Skeletal muscle tissue (tissue), 3 donors: ENCODE measurements at regions not wholly inside any gene's neighbourhood (a gene's known extent, or its start where the extent isn't known, plus 50 kb on each side); places are given as distances from the start of the nearest gene placed in this dataset.

Experiments used
- H3K27ac ChIP-seq: one replicate; pipeline ENCODE4 v1.7.0; 2013; ENCODE audit warnings: mild to moderate bottlenecking, low read depth, low read length, inconsistent platforms
- H3K27me3 ChIP-seq, 3 donors: one replicate each; pipeline ENCODE4 v1.7.0; 2013; ENCODE audit warnings: low read length in 3 of 3; ENCODE audit not compliant: control insufficient read depth in 3 of 3, insufficient read depth in 3 of 3
- H3K36me3 ChIP-seq, 3 donors: one replicate each; pipeline ENCODE4 v1.7.0; 2013; ENCODE audit warnings: low read length in 3 of 3; ENCODE audit not compliant: control insufficient read depth in 3 of 3, insufficient read depth in 3 of 3
- H3K4me1 ChIP-seq, 3 donors: one replicate each; pipeline ENCODE4 v1.7.0; 2013; ENCODE audit warnings: low read length in 3 of 3, mild to moderate bottlenecking in 3 of 3; ENCODE audit not compliant: control insufficient read depth in 3 of 3, insufficient read depth in 3 of 3
- H3K4me3 ChIP-seq, 3 donors: one replicate each; pipeline ENCODE4 v1.7.0; 2013; ENCODE audit warnings: low read length in 3 of 3
- H3K9ac ChIP-seq, 3 donors: one replicate each; pipeline ENCODE4 v1.7.0; 2013; ENCODE audit warnings: low read length in 3 of 3, mild to moderate bottlenecking in 3 of 3, moderate library complexity in 2 of 3, low read depth in 1 of 3
- H3K9me3 ChIP-seq, 3 donors: one replicate each; pipeline ENCODE4 v1.7.0; 2013; ENCODE audit warnings: low read length in 3 of 3; ENCODE audit not compliant: control insufficient read depth in 3 of 3
- donor health status: Osteomylitis.

GRCh38 chr13:73370066-73370465 is 311.3 kb downstream of the KLF5 start:
- no peak overlapping the region for H3K27ac ChIP-seq
- H3K36me3 ChIP-seq = no peaks in the 10 kb centered on the region
- H3K9me3 ChIP-seq = no peaks in the 10 kb centered on the region
- H3K4me3 ChIP-seq = no peak overlapping the region
- H3K4me1 ChIP-seq = no peaks in the 10 kb centered on the region
- no peak overlapping the region for H3K9ac ChIP-seq
- peaks cover 0 to 4% (median 0%) of the 10 kb centered on the region in 3 donors for H3K27me3 ChIP-seq

GRCh38 chr13:73369095-73369494 is 310.3 kb downstream of the KLF5 start:
- Histone ChIP-seq H3K27me3 (peaks cover 0 to 4% (median 0%) of the 10 kb centered on the region in 3 donors), H3K9me3 (no peaks in the 10 kb centered on the region), H3K27ac (no peak overlapping the region), H3K9ac (no peak overlapping the region), H3K4me3 (no peak overlapping the region), H3K4me1 (no peaks in the 10 kb centered on the region), H3K36me3 (no peaks in the 10 kb centered on the region)

- Histone ChIP-seq H3K27ac (no peak overlapping the region), H3K9ac (no peak overlapping the region), H3K4me3 (no peak overlapping the region), H3K36me3 (no peaks in the 10 kb centered on the region), H3K9me3 (no peaks in the 10 kb centered on the region), H3K27me3 (peaks cover 0 to 4% (median 0%) of the 10 kb centered on the region in 3 donors), H3K4me1 (no peaks in the 10 kb centered on the region)
Measured at GRCh38 chr13:73368608-73369007, 309.8 kb downstream of the KLF5 start.

GRCh38 chr13:73367886-73368285 is 309.1 kb downstream of the KLF5 start:
- peaks cover 0 to 4% (median 0%) of the 10 kb centered on the region in 3 donors for H3K27me3 ChIP-seq
- no peak overlapping the region for H3K9ac ChIP-seq
- no peaks in the 10 kb centered on the region for H3K4me1 ChIP-seq
- H3K27ac ChIP-seq = no peak overlapping the region
- no peak overlapping the region for H3K4me3 ChIP-seq
- no peaks in the 10 kb centered on the region for H3K9me3 ChIP-seq
- H3K36me3 ChIP-seq = no peaks in the 10 kb centered on the region

GRCh38 chr13:73366241-73366640 is 307.4 kb downstream of the KLF5 start:
- Histone ChIP-seq H3K4me3 (no peak overlapping the region), H3K4me1 (no peaks in the 10 kb centered on the region), H3K9ac (no peak overlapping the region), H3K27me3 (no peaks in the 10 kb centered on the region), H3K27ac (no peak overlapping the region), H3K9me3 (no peaks in the 10 kb centered on the region), H3K36me3 (no peaks in the 10 kb centered on the region)

- Histone ChIP-seq H3K27ac (no peak overlapping the region), H3K4me3 (no peak overlapping the region), H3K9me3 (no peaks in the 10 kb centered on the region)
Measured at GRCh38 chr13:73365681-73366080, 306.9 kb downstream of the KLF5 start.

GRCh38 chr13:73365252-73365651 is 306.4 kb downstream of the KLF5 start:
- no peak overlapping the region for H3K27ac ChIP-seq
- H3K36me3 ChIP-seq = no peaks in the 10 kb centered on the region
- H3K4me3 ChIP-seq = no peak overlapping the region
- H3K9me3 ChIP-seq = no peaks in the 10 kb centered on the region
- H3K9ac ChIP-seq = no peak overlapping the region
- no peaks in the 10 kb centered on the region for H3K27me3 ChIP-seq
- no peaks in the 10 kb centered on the region for H3K4me1 ChIP-seq

More at GRCh38 chr13:73365681-73366080, 306.9 kb downstream of the KLF5 start:
- Histone ChIP-seq H3K36me3 (no peaks in the 10 kb centered on the region), H3K4me1 (no peaks in the 10 kb centered on the region), H3K27me3 (no peaks in the 10 kb centered on the region), H3K9ac (no peak overlapping the region)

- Histone ChIP-seq H3K9me3 (no peaks in the 10 kb centered on the region), H3K4me1 (no peaks in the 10 kb centered on the region)
Measured at GRCh38 chr13:73364736-73365135, 305.9 kb downstream of the KLF5 start.

GRCh38 chr13:73358606-73359095 is 299.8 kb downstream of the KLF5 start:
- no peaks in the 10 kb centered on the region for H3K36me3 ChIP-seq
- H3K27me3 ChIP-seq = no peaks in the 10 kb centered on the region
- no peaks in the 10 kb centered on the region for H3K9me3 ChIP-seq
- H3K4me1 ChIP-seq = no peaks in the 10 kb centered on the region
- no peak overlapping the region for H3K9ac ChIP-seq
- H3K4me3 ChIP-seq = no peak overlapping the region
- no peak overlapping the region for H3K27ac ChIP-seq

More at GRCh38 chr13:73364736-73365135, 305.9 kb downstream of the KLF5 start:
- no peaks in the 10 kb centered on the region for H3K36me3 ChIP-seq
- H3K27me3 ChIP-seq = no peaks in the 10 kb centered on the region
- no peak overlapping the region for H3K9ac ChIP-seq
- H3K27ac ChIP-seq = no peak overlapping the region
- no peak overlapping the region for H3K4me3 ChIP-seq

GRCh38 chr13:73355134-73355533 is 296.3 kb downstream of the KLF5 start:
- H3K9me3 ChIP-seq = no peaks in the 10 kb centered on the region
- no peaks in the 10 kb centered on the region for H3K36me3 ChIP-seq
- no peaks in the 10 kb centered on the region for H3K27me3 ChIP-seq
- no peak overlapping the region for H3K9ac ChIP-seq
- H3K4me1 ChIP-seq = no peaks in the 10 kb centered on the region
- H3K27ac ChIP-seq = no peak overlapping the region
- H3K4me3 ChIP-seq = no peak overlapping the region

- Histone ChIP-seq H3K9me3 (no peaks in the 10 kb centered on the region), H3K4me1 (no peaks in the 10 kb centered on the region), H3K4me3 (no peak overlapping the region), H3K27me3 (no peaks in the 10 kb centered on the region), H3K36me3 (no peaks in the 10 kb centered on the region), H3K9ac (no peak overlapping the region), H3K27ac (no peak overlapping the region)
Measured at GRCh38 chr13:73351730-73352129, 292.9 kb downstream of the KLF5 start.
